Lung (tissue), 11 donors: ENCODE measurements at regions not wholly inside any gene's neighbourhood (a gene's known extent, or its start where the extent isn't known, plus 50 kb on each side); places are given as distances from the start of the nearest gene placed in this dataset.

Experiments used
- ATAC-seq: fragments of 200-7000 bp; cut with Tn5 transposase; one replicate; pipeline ENCODE4 v1.9.1; 2020; ENCODE audit warnings: moderate number of reproducible peaks; ENCODE audit not compliant: insufficient read depth, low FRiP score
- DNase-seq, 3 donors: peaks; one replicate each; pipeline ENCODE4 v3.0.0-alpha.2; 2013 to 2017
- H3K27ac ChIP-seq, 2 donors: one replicate each; pipeline ENCODE4 v1.5.1; 2013; ENCODE audit warnings: mild to moderate bottlenecking in 2 of 2, moderate library complexity in 2 of 2, control low read depth in 1 of 2, inconsistent platforms in 1 of 2, low read depth in 1 of 2, low read length in 1 of 2
- H3K27me3 ChIP-seq, 3 donors: one replicate each; pipeline ENCODE4 v1.5.1; 2013; ENCODE audit warnings: low read length in 2 of 3; ENCODE audit not compliant: control insufficient read depth in 3 of 3, insufficient read depth in 3 of 3
- H3K36me3 ChIP-seq, 4 donors: one replicate each; pipeline ENCODE4 v1.5.1; 2013; ENCODE audit warnings: low read length in 4 of 4, mild to moderate bottlenecking in 1 of 4, moderate library complexity in 1 of 4; ENCODE audit not compliant: control insufficient read depth in 4 of 4, insufficient read depth in 4 of 4
- H3K4me1 ChIP-seq, 5 donors: one replicate each; pipeline ENCODE4 v1.5.1; 2013; ENCODE audit warnings: low read length in 5 of 5, mild to moderate bottlenecking in 2 of 5, moderate library complexity in 1 of 5; ENCODE audit not compliant: control insufficient read depth in 5 of 5, insufficient read depth in 5 of 5
- H3K4me3 ChIP-seq: one replicate; pipeline ENCODE4 v1.5.1; 2013; ENCODE audit warnings: mild to moderate bottlenecking, control low read depth, moderate library complexity
- H3K9ac ChIP-seq, 2 donors: one replicate each; pipeline ENCODE4 v1.5.1; 2013; ENCODE audit warnings: low read length in 2 of 2, control low read depth in 1 of 2; ENCODE audit not compliant: insufficient read depth in 1 of 2
- H3K9me3 ChIP-seq, 4 donors: one replicate each; pipeline ENCODE4 v1.5.1; 2013; ENCODE audit warnings: low read length in 3 of 4, mild to moderate bottlenecking in 1 of 4, moderate library complexity in 1 of 4; ENCODE audit not compliant: control insufficient read depth in 4 of 4, insufficient read depth in 3 of 4
- CTCF ChIP-seq: IDR thresholded peaks from 2 replicates; pipeline ENCODE4 v1.5.1; 2012; ENCODE audit warnings: mild to moderate bottlenecking; ENCODE audit errors: control extremely low read depth, extremely low read depth
- WGBS, 2 donors: extraction: QIAGEN DNeasy Blood & Tissue Kit; methylation state at CpG; one replicate each; pipeline ENCODE4 v1.1.7; 2013; 5-methylcytosine and 5-hydroxymethylcytosine counted together
- donor health status: control.
- donor health status: control.
- donor health status: Bipolar disorder and iron deficiency.
- donor health status: healthy.
- donor health status: DM: yes; HTN: yes; CAD: no.

DNA sequence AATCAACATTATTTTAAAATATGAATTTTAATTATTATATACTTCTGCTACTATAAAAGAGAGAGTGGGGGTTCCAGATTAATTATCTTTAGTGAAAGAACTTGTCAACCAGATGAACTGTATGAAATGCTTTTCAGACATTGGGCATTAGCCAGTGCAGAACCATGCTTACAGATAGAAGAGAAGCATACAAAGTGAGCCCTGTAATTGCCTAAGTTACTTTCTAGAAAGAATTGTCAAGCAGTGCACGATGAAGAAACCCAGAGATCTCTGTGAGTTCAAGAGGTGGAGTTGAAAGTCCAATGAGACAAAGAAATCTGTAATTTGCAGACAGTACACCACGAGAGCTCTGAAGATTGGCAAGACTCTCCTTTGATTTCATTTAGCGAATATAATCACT lies 166.7 kb downstream of the CDC14C start:
- Histone ChIP-seq H3K4me3 (no peak overlapping the region), H3K9me3 (no peaks in the 10 kb centered on the region), H3K9ac (no peak overlapping the region), H3K27ac (no peak overlapping the region), H3K36me3 (no peaks in the 10 kb centered on the region), H3K4me1 (no peaks in the 10 kb centered on the region), H3K27me3 (no peaks in the 10 kb centered on the region)
- DNase-seq = no peak
- WGBS, 2 donors = 73 to 85% methylated on average over 3 of the region's 3 CpGs
- ATAC-seq = no peak
- TF ChIP-seq CTCF = no peak

DNA sequence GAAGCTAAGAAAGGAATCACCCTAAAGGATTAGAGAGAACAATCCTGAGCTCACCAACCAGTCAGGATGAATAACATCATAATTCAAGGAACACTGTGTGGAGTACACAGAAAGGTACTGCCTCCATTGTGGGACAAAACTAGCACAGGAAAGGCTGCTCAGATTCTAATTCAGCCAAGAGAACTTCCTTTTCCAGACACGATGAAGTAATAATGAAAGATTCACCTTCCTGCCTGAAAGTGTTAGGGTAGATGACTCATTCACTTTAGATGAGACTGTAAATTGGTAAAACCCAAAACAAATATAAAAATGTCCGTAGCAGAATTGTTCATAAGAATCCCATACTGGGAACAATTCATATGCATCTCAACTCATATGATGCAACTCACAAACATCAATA lies 167.2 kb downstream of the CDC14C start:
- H3K27me3 ChIP-seq = no peaks in the 10 kb centered on the region
- no peak overlapping the region for H3K4me3 ChIP-seq
- 41 to 54% methylated on average over 2 of the region's 2 CpGs for WGBS, 2 donors
- H3K9me3 ChIP-seq = no peaks in the 10 kb centered on the region
- no peaks in the 10 kb centered on the region for H3K4me1 ChIP-seq
- no peak overlapping the region for H3K27ac ChIP-seq
- DNase-seq = no peak
- no peak for ATAC-seq
- H3K36me3 ChIP-seq = no peaks in the 10 kb centered on the region
- TF ChIP-seq CTCF = no peak
- no peak overlapping the region for H3K9ac ChIP-seq

- Histone ChIP-seq H3K4me1 (no peaks in the 10 kb centered on the region), H3K27ac (no peak overlapping the region), H3K27me3 (no peaks in the 10 kb centered on the region), H3K4me3 (no peak overlapping the region), H3K36me3 (no peaks in the 10 kb centered on the region), H3K9ac (no peak overlapping the region), H3K9me3 (no peaks in the 10 kb centered on the region)
- 70 to 88% methylated on average over 1 of the region's 1 CpG for whole genome bisulfite sequencing, 2 donors
- ATAC-seq (no peak), DNase-seq (no peak)
- no peak for TF ChIP-seq CTCF
Measured at GRCh38 chr7:49093218-49093617, 168.9 kb downstream of the CDC14C start.

DNA sequence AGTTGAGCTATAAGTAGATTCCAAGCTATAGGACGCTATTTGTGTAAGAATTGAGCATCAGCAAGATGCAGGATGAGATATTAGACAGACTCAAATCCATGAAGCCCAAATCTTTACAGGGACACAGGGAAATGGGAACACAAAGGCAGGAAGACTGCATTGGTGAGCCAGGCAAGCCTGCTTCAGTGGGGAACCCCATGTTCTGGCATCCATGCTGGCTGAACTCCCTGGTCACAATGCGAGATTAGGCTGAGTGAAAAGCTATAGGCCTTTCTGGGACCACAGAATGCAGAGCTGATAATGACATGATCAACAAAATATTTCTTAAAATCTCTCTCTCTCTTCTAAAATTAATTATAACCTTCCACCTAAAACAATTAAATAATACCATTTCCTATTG lies 170.5 kb downstream of the CDC14C start:
- Histone ChIP-seq H3K36me3 (no peaks in the 10 kb centered on the region), H3K27me3 (no peaks in the 10 kb centered on the region), H3K4me3 (no peak overlapping the region), H3K9ac (no peak overlapping the region), H3K9me3 (no peaks in the 10 kb centered on the region), H3K27ac (no peak overlapping the region), H3K4me1 (no peaks in the 10 kb centered on the region)
- TF ChIP-seq CTCF = no peak
- 80 to 86% methylated on average over 2 of the region's 2 CpGs for WGBS, 2 donors
- ATAC-seq = no peak
- DNase-seq = no peak
